Renal cortical epithelial cell (primary cell): ENCODE measurements at regions not wholly inside any gene's neighbourhood (a gene's known extent, or its start where the extent isn't known, plus 50 kb on each side); places are given as distances from the start of the nearest gene placed in this dataset.
"Not testable (repeated sequence)": the region's sequence is repeated elsewhere in the genome, so short reads cannot be mapped to it uniquely, and the experiment has no call there.

Experiments
- DNase-seq: peaks from one replicate; pipeline ENCODE4 v3.0.0-alpha.2; 2011; ENCODE audit warnings: low read depth

DNA sequence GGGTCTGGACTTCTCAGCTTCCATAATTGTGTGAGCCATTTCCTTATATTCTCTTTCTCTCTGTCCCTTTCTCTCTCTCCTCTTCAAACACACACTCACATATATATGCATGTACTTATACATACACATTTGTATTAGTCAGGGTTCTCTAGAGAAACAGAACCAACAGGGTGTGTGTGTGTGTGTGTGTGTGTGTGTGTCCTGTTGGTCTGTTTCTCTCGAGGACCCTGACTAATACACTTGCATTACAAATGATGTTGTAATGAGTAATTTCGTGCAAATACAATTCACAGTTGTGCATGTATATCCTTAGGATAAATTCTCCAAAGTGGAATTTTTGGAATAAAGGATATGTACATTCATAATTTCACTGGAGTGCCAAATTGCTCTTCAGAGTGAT is 115.3 kb downstream of the NPIPB5 start:
- DNase-seq = no peak

DNA sequence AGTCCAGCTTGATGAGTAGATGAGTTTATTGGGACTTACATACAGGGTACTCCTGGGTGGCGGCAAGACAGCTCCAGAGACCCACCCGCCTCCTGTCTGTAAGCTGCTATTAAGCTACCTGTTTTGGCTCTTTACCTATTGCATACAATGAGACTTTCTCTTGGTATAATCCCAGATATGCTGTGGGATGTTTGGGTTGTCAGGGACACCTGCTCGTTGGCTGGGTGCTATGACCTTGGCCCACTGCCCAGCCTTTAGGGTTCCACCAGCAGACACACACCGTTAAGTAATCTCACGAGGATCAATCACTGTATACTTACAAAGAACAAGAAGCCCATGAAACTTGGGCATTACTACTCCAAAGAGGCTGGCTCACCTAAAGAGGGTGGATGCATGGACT is 116.4 kb downstream of the NPIPB5 start:
- DNase-seq = no peak

DNA sequence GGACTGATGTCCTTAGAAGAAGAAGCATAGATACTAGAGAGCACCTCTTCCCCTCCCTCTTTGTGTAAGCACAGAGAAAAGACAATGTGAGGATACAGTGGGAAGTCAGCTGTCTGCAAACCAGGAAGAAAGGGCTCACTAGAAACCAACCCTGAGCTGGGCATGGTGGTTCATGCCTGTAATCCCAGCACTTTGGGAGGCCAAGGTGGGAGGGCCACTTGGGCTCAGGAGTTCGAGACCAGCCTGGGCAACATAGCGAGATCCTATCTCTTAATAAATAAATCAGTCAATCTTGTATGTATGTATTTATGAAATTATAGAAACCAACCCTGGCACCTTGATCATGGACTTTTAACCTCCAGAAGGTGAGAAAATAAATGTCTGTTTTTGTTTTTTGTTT is 118.3 kb downstream of the NPIPB5 start:
- no peak for DNase-seq

DNA sequence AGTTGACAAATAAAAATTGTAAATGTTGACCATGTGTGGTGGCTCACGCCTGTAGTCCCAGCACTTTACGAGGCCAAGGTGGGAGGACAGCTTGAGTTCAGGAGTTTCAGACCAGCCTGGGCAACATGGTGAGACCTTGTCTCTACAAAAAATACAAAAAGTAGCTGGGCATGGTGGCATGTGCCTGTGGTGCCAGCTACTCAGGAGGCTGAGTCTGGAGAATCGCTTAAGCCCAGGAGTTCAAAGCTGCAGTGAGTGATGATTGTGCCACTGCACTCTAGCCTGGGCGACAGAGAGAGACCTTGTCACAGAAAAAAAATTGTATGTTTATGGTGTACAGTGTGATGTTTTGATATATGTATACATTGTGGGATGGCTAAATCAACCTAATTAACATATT is 119.6 kb downstream of the NPIPB5 start:
- no peak for DNase-seq

DNA sequence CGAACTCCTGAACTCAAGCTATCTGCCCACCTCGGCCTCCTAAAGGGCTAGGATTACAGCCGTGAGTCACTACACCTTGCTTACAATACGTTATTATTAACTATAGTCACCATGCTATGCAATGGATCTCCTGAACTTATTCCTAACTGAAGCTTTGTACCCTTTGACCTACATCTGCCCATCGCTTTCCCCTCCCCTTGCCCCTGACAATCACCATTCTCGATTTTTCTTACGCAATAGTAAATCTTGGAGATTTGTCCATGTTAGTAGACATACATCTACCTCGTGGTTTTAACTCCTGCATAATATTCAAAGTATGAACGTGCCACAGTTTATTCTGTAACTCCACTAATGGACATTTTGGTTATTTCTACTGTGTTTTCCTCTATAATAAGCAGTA is 120.6 kb downstream of the NPIPB5 start:
- no peak for DNase-seq

DNA sequence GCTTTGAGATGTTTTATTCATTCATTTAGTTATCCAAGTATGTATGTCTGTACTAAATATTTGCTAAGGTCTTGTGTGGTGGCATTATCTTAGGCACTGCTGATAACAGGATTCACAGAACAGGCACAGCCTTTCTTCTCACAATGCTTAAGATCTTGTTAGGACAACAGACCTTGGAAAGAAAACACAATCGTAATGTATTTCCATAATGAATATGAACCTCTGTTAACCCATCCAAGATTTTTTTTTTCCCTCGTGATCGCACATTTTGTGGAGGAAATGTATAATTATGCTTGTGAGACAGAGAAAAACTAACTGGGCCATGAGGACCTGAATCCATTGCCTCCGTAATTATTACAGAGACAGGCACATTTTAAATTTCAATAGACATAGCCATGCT is 121.9 kb downstream of the NPIPB5 start:
- no peak for DNase-seq

DNA sequence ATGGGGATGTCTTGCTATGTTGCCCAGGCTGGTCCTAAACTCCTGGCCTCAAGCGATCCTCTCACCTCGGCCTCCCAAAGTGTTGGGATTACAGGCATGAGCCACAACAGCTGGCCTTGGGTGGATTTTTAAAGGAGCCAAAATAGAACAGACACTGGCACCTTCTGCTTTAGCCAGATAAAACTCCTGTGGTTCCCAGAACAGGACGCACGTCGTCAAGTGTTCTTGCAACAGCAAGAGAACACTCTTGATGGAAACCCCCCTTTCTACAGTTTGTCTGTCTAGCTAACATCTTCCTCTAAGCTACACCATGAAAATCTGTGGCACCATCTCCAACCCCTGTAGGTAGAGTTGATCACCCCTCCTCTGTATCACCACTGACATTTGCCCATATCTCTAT is 122.6 kb downstream of the NPIPB5 start:
- DNase-seq = no peak

DNA sequence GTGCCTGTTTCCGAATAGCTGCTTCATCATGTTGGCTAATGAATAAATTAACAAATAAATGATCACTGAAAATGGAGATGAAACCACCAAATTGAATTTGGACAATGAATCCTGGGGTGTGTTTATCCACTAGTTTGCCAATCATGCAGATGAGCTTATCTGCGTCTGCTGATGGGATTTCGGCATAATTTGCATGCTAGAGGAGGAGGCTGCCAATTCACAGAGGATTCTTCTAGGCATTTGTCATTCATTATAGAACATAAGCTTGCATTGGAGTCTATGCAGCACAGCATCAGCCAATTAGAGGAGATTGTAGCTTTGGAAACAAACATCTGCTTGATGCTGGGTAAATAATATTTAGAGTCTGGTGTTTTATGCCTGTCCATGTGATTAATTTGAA is 123.1 kb downstream of the NPIPB5 start:
- DNase-seq = no peak

DNA sequence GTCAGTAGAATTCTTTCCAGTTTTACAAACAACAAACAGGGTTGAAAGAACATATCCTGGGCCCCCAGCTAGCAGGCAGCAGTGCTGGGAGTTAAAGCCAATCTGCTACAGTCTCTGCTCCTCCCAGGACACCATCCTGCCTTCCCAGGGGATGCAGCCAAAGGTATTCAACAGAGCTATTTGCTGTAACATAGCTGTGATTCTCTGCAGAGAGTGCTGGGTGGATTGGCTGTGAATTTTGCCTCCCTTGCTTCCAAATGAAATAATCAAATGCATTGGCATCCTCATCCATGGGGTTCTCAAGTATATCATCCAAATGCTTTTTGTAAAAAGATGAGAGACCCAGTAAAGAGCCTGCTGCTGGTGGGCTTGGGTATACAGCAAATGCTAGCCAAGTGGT is 124.3 kb downstream of the NPIPB5 start:
- DNase-seq = no peak

DNA sequence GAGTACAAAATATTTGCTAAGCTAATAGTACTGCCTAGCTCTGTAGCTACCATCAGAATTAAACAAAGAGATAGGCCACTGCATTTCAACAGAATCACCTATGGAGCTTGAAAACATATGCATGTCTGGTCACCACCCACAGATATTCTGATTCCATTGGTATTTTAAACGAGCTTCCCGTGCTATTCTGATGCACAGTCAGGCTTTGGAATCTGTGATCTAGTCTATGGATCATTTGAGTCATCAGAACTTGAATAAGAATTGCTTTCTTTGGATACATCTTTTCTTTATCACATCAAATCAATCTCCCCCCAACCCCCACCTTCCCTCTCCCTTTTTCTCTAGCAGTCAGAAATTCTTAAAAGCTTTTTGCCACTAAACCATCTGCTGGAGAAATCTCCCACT is 124.7 kb downstream of the NPIPB5 start:
- no peak for DNase-seq

DNA sequence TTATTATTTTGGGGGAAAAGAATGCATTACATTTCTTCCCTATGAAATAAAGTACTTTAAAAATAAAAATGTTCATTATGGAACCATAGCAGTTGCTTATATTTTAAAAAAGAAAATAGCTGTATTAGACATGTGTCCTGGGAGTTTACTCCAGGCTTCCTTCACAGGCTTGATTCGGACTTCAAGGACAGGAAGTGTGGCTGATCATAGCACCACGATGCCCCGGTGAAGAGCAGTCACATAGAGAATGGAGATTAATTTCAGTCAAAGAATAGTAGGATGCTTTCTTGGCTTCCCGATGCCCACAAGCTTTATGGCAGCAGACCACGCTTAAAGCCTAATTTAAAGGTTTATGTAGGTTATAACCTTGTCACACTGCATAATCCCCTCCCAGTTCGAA is 125.1 kb downstream of the NPIPB5 start:
- no peak for DNase-seq

DNA sequence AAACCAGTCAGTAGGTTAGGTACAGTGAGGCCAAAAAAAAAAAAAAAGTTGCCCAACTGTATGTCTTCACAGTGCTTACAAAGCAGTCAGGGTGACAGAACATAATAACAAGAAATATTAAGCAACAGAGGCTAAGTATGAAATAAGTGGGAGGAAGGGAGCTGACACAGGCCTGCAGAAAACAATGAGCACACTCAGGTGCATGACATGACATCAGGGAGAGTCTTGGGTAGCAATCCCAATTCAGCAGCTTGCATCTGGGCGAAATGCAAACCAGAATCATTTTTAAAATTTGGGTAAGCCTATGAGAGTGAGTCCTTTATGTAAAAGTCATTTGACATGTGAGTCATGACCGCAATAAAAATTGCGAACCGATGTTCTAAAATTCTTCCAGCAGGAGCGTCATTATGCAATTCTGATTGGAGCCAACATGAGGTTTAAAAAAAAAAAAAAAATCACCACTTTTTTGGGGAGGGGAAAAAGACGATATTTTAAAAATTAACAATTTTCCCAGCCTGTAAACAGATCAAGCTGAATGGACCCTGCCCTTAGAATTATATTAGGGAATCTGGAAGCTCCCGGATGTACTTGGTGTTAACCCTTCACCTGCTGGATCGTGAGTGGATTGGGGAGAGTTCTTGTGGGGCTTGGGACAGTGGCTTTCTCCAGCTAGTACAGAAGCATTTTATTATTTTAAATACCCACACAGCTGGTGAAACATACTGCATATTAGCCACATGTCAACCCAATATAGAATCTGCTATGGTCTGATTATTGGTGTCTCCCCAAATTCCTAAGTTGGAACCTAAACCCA is 127.9 kb downstream of the NPIPB5 start:
- DNase-seq = no peak

DNA sequence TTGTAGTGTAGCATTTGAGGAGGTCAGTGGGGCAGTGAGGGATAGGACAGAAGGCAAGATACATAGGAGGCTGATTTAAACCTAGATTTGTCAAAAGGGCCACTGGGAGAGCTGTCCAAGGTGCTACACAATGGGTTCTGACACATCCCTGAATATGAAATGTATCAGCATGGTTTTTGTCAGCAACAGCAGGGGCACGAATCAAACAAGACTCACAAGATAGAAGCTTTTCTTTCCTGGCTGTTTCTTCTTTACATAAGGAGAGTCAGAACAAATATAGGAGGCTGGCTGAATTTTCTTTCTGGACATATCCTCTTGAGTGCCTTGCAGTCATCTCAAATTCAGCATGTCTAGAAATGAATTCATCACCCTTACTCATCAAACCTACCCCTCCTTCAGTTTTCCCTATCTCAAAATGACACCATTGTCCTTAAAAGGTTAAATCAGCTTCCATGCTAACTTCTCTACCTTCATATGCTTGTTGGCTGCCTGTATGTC is 130.5 kb downstream of the NPIPB5 start:
- peak; percentile 46 for DNase-seq

DNA sequence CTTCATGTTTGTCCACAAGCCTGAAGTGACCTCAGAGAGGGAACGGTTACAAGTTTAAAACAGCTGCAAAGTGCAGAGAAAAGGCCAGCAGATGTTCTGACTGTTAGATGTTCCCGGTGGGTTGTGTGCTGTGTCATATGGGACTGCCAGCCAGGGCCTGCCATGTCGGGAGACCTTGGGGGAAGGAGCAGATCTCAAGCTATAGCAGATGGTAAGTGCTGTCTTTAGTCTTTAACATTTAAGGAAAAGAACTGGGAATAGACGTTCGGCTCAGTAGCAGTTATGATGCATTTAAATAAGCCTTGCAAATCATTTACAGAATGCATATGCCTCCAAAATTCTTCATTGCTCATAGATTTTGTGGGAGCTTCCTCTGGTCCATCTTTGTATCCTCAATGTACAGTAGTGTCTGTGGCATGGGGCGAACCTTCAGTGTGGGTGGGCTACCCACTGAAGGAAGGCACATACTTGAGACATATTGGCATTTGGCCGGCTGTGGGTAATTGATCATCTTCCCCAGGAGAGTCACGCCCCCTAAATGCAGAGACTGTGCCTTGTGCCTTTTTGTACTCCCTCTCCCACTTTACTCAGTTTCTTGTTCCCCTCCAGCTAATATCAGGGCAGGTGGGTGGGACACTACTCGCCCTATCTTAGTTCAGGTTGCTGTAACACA is 131.9 kb downstream of the NPIPB5 start:
- DNase-seq = no peak

DNA sequence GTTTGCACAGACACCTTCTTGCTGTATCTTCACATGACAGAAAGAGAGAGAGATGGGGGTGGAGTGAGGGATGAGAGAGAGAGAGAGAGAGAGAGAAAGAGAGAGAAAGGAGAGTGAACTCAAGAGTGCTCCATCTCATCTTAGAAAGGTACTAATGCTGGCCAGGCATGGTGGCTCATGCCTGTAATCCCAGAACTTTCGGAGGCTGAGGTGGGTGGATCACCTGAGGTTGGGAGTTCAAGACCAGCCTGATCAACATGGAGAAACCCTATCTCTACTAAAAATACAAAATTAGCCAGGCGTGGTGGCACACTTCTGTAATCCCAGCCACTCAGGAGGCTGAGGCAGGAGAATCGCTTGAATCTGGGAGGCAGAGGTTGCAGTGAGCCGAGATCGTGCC is 132.5 kb downstream of the NPIPB5 start:
- DNase-seq = not testable (repeated sequence)

DNA sequence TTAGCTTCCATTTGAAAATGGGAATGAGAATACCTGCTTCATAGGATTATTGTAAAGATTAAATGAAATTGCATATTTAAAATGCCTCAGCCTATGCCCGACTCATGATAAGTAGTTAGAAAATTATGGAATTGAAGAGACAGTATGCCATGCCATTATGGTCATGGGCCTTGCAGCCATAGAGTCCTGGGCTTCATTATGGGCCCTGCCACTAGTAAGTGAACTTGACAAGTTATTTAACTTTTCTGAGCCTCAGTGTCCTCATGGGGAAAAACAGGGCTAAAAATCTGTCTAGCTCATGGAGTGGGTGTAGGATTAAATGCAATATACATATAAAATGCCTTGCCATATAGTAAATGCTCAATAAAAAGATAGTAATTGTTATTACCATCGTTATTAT is 133.2 kb downstream of the NPIPB5 start:
- DNase-seq = no peak

DNA sequence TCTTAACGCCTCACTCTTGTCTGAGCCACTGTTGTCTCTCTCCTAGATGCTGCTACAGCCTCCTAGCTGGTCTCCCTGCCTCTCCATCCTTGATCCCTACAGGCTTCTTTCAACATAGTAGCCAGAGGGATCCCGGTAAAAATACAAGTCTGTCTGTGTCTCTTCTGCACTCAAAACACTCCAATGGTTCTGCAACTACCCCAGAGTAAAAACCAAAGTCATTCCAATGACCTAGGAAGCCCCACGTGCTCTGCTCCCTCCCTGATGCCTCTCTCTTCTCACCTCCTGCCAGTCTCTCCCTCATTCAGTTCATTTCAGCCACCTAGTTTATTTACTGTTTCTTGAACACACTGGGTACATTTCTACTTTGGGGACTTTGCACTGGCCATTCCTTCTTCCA is 135.2 kb downstream of the NPIPB5 start:
- DNase-seq = no peak

DNA sequence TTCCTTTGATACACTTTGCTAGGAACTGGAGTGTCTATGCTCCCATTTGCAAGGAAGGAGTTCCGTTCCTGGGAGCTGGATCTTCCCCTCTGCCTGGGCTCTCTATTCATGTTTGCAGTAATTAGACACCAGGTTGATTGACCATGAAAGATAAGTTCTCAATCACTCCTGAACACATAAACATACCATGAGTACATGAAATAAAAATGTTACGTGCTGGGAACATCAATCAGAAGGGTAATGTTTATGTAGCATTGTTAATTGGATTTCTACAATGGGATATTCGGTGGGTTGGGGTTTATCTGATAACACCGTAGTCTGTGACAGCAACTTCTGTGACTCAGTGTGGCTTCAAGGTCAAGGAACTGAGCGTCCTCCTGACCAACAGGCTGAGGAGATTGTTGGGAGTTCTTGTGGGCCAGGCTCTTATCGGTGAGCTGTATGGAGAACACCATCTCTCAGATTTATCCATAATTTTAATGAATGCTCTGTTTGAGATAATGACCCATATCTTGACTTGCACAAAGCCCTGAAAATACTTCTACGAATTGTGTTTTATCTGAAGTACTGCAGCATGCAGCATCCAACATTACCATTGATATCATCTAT is 136.4 kb downstream of the NPIPB5 start:
- no peak for DNase-seq

DNA sequence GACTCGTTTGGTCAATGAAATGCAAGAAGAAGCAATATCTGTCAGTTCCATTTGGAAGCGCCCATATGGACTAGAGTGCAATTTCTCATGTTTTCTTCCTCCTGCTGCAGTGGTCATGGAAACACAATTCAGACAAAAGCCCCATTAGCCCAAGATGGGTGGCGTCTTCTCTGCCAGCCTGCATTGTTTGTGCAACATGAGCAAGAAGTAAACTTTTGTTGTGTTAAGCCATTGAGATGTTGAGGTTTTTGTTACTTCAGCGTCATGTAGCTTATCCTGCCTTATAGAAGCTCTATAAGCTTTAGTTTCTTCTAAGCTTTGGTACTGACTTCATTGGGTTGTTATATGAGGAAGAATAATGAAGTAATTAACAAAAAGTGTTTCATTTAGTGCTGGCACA is 137.4 kb downstream of the NPIPB5 start:
- DNase-seq = no peak

DNA sequence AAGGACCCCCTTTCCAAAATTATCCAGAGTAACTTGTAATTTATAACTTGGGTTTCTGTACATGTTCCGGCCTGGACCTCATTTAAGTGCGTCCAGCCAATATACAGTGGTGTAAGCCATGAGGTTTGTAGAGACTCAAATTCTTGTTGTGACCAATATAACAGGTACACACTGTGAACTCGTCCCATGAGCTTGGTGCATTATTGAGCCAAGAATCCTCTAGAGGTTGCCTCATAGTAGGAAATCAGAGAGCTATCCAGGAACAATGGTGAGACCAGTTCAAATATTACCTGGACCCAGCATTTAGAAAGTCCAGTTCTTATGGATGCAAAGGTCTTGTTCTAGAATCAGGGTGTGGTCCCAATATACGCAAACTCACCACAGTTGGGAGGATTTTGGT is 138.2 kb downstream of the NPIPB5 start:
- DNase-seq = no peak

DNA sequence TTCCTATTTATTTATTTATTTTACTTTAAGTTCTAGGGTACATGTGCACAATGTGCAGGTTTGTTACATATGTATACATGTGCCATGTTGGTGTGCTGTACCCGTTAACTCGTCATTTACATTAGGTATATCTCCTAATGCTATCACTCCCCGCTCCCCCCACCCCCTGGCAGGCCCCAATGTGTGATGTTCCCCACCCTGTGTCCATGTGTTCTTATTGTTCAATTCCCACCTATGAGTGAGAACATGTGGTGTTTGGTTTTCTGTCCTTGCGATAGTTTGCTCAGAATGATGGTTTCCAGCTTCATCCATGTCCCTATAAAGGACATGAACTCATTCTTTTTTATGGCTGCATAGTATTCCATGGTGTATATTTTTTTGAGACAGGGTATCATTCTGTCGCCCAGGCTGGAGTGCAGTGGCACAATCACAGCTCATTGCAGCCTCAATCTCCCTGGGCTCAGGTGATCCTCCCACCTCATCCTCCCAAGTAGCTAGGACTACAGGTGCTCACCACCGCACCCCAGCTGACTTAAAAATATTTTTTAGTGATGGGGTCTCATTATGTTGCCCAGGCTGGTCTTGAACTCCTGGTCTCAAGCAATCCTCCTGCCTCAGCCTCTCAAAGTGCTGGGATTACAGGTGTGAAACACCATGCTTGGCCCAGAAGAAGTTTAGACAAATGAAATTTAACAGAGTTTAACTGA is 140.6 kb downstream of the NPIPB5 start:
- not testable (repeated sequence) for DNase-seq

DNA sequence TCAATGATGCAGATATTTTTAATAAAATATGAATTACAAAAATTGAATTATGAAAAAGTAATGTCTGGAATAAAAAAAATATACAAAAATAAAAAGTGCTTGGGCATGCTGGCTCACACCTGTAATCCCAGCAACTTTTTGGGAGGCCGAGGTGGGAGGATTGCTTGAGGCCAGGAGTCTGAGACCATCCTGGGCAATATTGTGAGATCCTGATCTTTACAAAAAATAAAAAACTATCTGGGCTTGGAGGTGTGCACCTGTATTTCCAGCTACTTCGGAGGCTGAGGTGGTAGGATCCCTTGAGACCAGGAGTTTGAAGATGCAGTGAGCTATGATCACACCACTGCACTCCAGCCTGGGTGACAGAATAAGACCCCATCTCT is 141.8 kb downstream of the NPIPB5 start:
- DNase-seq = no peak
